HEK293T (cell line): ENCODE measurements at regions not wholly inside any gene's neighbourhood (a gene's known extent, or its start where the extent isn't known, plus 50 kb on each side); places are given as distances from the start of the nearest gene placed in this dataset.

Experiments used
- ARNT ChIP-seq: fragments of 450-650 bp; IDR thresholded peaks from 2 replicates; pipeline ENCODE4 v1.6.1; 2017; ENCODE audit warnings: mild to moderate bottlenecking
- FOXM1 ChIP-seq: fragments of 450-650 bp; IDR thresholded peaks from 2 replicates; pipeline ENCODE4 v1.6.1; 2017; ENCODE audit warnings: mild to moderate bottlenecking, borderline replicate concordance
- HDGF ChIP-seq: fragments of 450-650 bp; IDR thresholded peaks from 2 replicates; pipeline ENCODE4 v1.6.1; 2017; ENCODE audit warnings: antibody characterized with exemption, borderline replicate concordance
- L3MBTL2 ChIP-seq: fragments of 450-650 bp; conservative IDR thresholded peaks from 2 replicates; pipeline ENCODE4 v1.6.1; 2016; ENCODE audit warnings: mild to moderate bottlenecking
- SP1 ChIP-seq: fragments of 450-650 bp; IDR thresholded peaks from 2 replicates; pipeline ENCODE4 v1.6.1; 2017
- SUZ12 ChIP-seq: fragments of 450-650 bp; IDR thresholded peaks from 2 replicates; pipeline ENCODE4 v1.6.1; 2016; ENCODE audit warnings: mild to moderate bottlenecking
- ZNF384 ChIP-seq: fragments of 450-650 bp; IDR thresholded peaks from 2 replicates; pipeline ENCODE4 v1.6.1; 2016

DNA sequence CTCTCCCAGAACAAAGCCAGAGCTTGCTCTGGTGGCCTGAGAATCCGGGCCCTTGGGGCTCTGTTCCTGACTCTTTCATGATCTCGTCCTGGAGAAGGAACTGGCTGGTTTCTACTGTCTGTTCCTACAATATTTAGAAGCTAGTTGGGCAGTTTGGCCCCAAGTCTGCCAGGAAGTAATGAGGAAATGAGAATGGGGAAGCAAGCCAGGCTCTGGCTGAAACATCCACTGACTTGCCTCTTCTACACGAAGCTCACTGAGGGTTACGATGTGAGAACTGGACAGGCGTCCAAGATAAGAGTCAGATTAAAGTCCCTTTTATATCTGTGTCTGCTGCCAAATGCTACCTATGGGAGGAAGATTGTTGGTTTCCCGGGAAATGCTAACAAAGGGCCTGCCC is 110.0 kb upstream of the KIRREL3 start:
- TF ChIP-seq HDGF (no peak), SP1 (no peak), SUZ12 (no peak), L3MBTL2 (no peak), ZNF384 (no peak), ARNT (no peak), FOXM1 (no peak)
